NCI-H2081 treated with DMSO at 0.1 percent for 48 hours (cell line): ENCODE measurements at regions not wholly inside any gene's neighbourhood (a gene's known extent, or its start where the extent isn't known, plus 50 kb on each side); places are given as distances from the start of the nearest gene placed in this dataset.
A peak's percentile ranks its signal among the peaks of the same experiment; 100 is the strongest.

Source experiments
- DNase-seq: peaks from one replicate; lab custom pipeline; 2025; lab: John Stamatoyannopoulos, UW

DNA sequence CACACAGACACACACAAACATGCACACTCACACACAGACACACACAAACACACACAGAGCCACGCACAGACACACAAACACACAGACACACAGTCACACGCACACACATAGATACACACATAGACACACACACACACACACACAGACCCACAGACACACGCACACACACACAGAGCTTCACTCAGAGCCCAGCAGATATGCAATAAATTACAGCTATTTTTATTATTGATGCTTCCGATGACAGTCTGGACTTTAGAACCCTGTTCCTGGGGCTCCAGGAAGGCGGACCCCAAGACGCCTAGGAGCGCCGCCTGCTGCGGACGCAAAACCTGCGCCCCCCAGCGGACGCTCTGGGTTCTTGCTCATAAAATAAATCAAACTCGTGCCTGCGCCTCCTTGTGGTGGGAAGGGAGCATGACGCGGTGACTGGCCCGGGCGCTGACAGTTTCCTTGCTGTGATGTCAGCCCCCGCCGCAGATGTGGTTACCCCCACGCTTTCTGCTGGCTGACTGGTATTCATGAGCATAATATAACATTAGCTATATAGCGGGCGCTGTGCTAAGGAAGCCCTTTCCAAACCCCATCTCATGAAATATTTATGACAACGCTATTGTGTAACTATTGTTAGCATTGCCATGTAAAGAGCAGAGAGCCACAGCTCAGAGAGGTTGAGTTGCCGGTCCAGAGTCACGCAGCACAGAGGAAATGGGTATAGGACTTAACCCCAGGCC lies 64.4 kb upstream of the TM9SF2 start:
- DNase-seq, result peak; percentile 44

DNA sequence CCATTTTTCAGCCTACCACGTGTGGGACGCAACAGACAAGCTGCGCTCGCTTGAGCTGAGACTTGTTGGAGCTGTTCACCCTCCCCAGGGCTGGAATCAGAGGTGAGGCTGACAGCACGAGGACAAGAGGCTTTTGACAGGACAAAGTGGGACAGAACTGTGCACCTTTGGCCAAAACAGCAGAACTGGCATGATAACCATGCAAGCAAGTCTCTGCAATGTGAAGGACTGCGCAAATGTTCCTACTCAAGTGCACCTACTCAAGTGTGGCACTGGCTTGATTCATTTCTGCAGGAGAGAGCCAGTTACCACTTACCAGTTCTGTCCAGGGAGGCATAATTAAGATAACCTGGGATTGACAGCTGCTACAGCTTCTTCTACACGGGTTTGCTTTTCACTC lies 62.2 kb upstream of the TM9SF2 start:
- no peak for DNase-seq

DNA sequence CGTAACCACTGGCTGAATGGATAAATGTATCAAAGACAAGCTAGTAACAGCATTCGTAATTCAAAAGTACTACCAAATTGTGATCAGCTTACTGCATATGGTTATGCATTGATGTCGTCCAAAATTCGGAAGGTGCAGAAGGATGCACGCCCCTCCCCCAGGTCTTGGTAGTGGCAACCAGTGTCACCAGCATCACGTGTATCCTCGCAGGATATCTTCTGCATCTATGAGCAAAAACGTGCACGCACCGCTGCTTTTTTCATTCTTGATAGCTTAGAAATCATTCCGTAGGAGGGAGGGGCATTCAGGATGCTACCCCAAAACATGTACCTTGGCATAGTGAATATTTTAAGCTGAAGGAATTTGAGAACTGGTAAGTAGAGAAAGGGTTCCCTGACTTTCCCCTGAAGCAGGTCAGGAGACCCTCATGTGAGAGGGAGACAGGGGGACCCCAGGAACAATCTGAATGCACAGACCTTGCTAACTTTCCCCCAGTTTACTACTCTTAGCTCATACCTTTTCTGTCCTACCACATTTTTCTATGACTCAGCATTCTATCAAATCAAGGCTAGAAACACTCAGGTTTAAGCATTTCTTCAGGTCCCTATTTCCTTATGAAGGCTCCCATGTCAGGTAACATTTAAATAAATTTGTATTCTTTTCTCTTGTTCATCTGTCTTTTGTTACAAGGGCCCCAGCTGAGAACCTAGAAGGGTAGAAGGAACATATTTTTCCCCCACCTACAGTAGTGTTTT lies 61.2 kb upstream of the TM9SF2 start:
- no peak for DNase-seq

DNA sequence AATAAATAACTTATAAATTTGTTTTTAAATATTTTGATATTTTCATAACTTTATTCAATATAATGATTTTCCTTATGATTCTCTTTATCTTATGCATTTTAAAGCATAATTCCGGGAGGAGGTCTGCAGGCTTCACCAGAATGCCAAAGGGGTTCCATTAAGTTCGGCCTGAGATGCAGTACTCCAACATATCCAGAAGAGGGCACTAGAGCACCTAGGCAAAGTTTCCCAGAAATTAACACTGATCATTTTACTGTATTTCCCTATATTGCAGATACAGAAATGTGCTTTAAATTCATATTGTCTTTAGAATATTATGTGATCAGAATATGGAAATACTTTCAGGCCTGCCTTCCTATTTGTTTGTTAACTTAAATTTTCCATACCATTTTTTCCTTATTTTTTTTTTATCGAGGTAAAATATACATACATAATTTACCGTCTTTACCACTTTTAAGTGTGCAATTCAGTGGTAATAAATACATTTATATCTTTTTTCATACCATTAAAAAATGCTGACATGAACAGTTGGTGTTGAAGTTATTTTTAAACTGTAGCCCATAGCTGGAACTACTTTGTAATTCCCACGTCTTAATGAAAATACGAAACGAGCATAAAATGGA lies 58.9 kb upstream of the TM9SF2 start:
- DNase-seq, result peak; percentile 6

DNA sequence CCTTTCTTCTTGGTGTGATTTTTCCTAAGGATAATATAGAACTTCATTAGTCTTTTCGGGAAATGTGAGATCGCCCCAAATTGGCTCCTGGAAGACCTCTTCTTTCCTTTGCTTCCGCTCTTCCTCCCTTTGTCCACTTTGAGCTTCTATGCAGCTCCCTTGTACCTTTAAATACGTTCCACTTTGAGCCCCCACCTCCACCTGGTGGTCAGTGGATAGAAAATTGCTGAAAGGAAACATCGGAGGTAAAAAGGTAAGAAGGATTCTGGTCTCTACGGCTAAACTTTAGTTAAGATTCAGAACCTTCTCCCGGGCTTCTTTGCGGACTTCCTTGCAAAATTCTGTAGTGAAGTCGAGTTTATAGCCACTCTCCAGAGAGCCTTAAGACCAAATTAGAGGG lies 55.0 kb upstream of the TM9SF2 start:
- no peak for DNase-seq

DNA sequence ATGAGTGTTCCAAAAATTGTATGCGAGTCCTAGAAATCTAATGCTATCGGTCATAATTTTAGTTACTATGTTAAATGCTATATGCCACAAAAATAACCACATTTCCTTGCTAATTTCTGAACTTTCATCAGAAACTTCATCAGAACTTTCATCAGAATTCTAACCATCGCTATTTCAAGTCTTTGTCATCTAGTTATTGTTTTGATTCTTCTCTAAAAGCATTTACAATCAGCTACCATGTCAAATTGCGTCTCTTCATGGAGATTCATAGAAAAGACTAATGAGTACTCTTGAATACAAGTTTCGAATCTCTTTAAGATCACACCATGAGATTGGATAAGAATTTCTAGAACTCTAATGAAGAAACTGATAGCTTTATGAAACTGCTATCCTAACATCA lies 52.7 kb upstream of the TM9SF2 start:
- no peak for DNase-seq

DNA sequence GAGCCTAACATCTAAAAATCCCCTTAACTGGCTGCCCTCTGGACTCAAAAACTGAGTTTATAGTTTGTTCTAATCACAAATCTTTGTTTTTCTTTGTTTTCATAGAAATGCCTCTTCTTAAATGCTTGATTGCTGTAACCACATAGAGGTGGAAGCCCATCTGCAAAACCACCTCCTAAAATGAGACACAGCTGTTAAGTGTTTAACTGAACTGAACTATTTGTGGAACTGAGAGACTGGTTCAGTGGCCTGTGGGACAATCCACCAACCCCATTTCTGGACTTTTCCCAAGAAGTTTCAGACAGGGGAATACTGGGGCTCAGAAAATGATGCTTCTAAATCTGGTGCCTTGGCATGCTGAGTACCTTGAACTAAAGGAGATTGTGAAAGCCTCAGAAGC lies 50.9 kb upstream of the TM9SF2 start:
- no peak for DNase-seq
